SIG-M5 treated with dmso at 0.1 percent for 504 hours (cell line): ENCODE measurements at regions not wholly inside any gene's neighbourhood (a gene's known extent, or its start where the extent isn't known, plus 50 kb on each side); places are given as distances from the start of the nearest gene placed in this dataset.
A peak's percentile ranks its signal among the peaks of the same experiment; 100 is the strongest.

Experiments
- DNase-seq: peaks from one replicate; lab custom pipeline; 2025; ENCODE audit not compliant: unreplicated experiment; lab: John Stamatoyannopoulos, UW

GRCh38 chr6:19128701-19129100 is 708.5 kb upstream of the ID4 start:
- no peak for DNase-seq

- DNase-seq = no peak
These were observed 701.5 kb upstream of the ID4 start for GRCh38 chr6:19135706-19136105.

- no peak for DNase-seq
These were observed 699.7 kb upstream of the ID4 start for GRCh38 chr6:19137505-19137904.

- DNase-seq = no peak
These were observed 694.9 kb upstream of the ID4 start for GRCh38 chr6:19142275-19142674.

- DNase-seq = no peak
These were observed 686.9 kb upstream of the ID4 start for GRCh38 chr6:19150307-19150706.

- no peak for DNase-seq
These were observed 683.7 kb upstream of the ID4 start for GRCh38 chr6:19153270-19153980.

GRCh38 chr6:19153981-19154295 is 683.2 kb upstream of the ID4 start:
- no peak for DNase-seq

GRCh38 chr6:19156443-19156842 is 680.7 kb upstream of the ID4 start:
- DNase-seq = no peak

GRCh38 chr6:19157486-19157885 is 679.7 kb upstream of the ID4 start:
- DNase-seq = no peak

- DNase-seq = no peak
These were observed 678.6 kb upstream of the ID4 start for GRCh38 chr6:19158586-19158985.

GRCh38 chr6:19159089-19159488 is 678.1 kb upstream of the ID4 start:
- DNase-seq = no peak

GRCh38 chr6:19159561-19159960 is 677.6 kb upstream of the ID4 start:
- DNase-seq = no peak

- DNase-seq = no peak
These were observed 677.0 kb upstream of the ID4 start for GRCh38 chr6:19160081-19160730.

GRCh38 chr6:19167251-19167650 is 669.9 kb upstream of the ID4 start:
- DNase-seq = no peak

- DNase-seq = no peak
These were observed 667.8 kb upstream of the ID4 start for GRCh38 chr6:19169366-19169765.

- no peak for DNase-seq
These were observed 662.1 kb upstream of the ID4 start for GRCh38 chr6:19175023-19175422.

- no peak for DNase-seq
These were observed 656.7 kb upstream of the ID4 start for GRCh38 chr6:19180348-19181072.

- no peak for DNase-seq
These were observed 656.0 kb upstream of the ID4 start for GRCh38 chr6:19181211-19181610.

GRCh38 chr6:19193624-19194023 is 643.5 kb upstream of the ID4 start:
- DNase-seq = no peak

- DNase-seq = no peak
These were observed 632.7 kb upstream of the ID4 start for GRCh38 chr6:19204445-19204844.

GRCh38 chr6:19205076-19205475 is 632.1 kb upstream of the ID4 start:
- no peak for DNase-seq

GRCh38 chr6:19209202-19209601 is 628.0 kb upstream of the ID4 start:
- DNase-seq = peak; percentile 1
